ENCODE measurements at regions not wholly inside any gene's neighbourhood (a gene's known extent, or its start where the extent isn't known, plus 50 kb on each side); places are given as distances from the start of the nearest gene placed in this dataset.

- Histone ChIP-seq H3K4me2 (ENCODE audit: low read depth, low read length, poor library complexity, severe bottlenecking) (no peak overlapping the region), H3K79me2 (ENCODE audit: insufficient read depth, low read length) (no peaks in the 10 kb centered on the region), H3K9me3 (ENCODE audit: insufficient read depth, low read depth, low read length) (peaks cover 4% of the 10 kb centered on the region; the same call in 1 of the 2 replicates), H3K27me3 (ENCODE audit: insufficient read depth, low read length, poor library complexity, severe bottlenecking) (no peaks in the 10 kb centered on the region), H3K36me3 (ENCODE audit: insufficient read depth, low read length) (no peaks in the 10 kb centered on the region), H3K4me3 (ENCODE audit: low read length, poor library complexity, severe bottlenecking) (no peak overlapping the region), H3K9me2 (replicated peaks; ENCODE audit: low read depth, low read length) (no peaks in the 10 kb centered on the region), H3K9ac (ENCODE audit: low read depth, low read length, poor library complexity, severe bottlenecking) (no peak overlapping the region), H3F3A (ENCODE audit: low read depth) (no peaks in the 10 kb centered on the region), H4K20me1 (ENCODE audit: insufficient read depth, low read length, poor library complexity, severe bottlenecking) (no peaks in the 10 kb centered on the region), H2AFZ (ENCODE audit: low read length) (no peak overlapping the region), H3K4me1 (ENCODE audit: insufficient read depth, low read length, poor library complexity, severe bottlenecking) (no peaks in the 10 kb centered on the region)
- no peak for TF ChIP-seq CTCF (conservative IDR thresholded peaks at IDR 0.05; ENCODE audit: low read length)
- TF ChIP-seq EZH2phosphoT487 (IDR thresholded peaks at IDR 0.05; ENCODE audit: borderline replicate concordance): no peak
Measured at GRCh38 chr5:2891781-2892180, 140.3 kb upstream of the IRX2 start.

GRCh38 chr5:2890011-2890410 lies 138.5 kb upstream of the IRX2 start:
- no peak for TF ChIP-seq EZH2phosphoT487 (IDR thresholded peaks at IDR 0.05; ENCODE audit: borderline replicate concordance)
- no peak for TF ChIP-seq CTCF (conservative IDR thresholded peaks at IDR 0.05; ENCODE audit: low read length)
- Histone ChIP-seq H3K4me3 (ENCODE audit: low read length, poor library complexity, severe bottlenecking) (no peak overlapping the region), H3K4me1 (ENCODE audit: insufficient read depth, low read length, poor library complexity, severe bottlenecking) (no peaks in the 10 kb centered on the region), H3K4me2 (ENCODE audit: low read depth, low read length, poor library complexity, severe bottlenecking) (no peak overlapping the region), H3K36me3 (ENCODE audit: insufficient read depth, low read length) (no peaks in the 10 kb centered on the region), H4K20me1 (ENCODE audit: insufficient read depth, low read length, poor library complexity, severe bottlenecking) (no peaks in the 10 kb centered on the region), H3K27me3 (ENCODE audit: insufficient read depth, low read length, poor library complexity, severe bottlenecking) (no peaks in the 10 kb centered on the region), H3K9me2 (replicated peaks; ENCODE audit: low read depth, low read length) (no peaks in the 10 kb centered on the region), H2AFZ (ENCODE audit: low read length) (no peak overlapping the region), H3K9ac (ENCODE audit: low read depth, low read length, poor library complexity, severe bottlenecking) (no peak overlapping the region), H3K79me2 (ENCODE audit: insufficient read depth, low read length) (no peaks in the 10 kb centered on the region), H3F3A (ENCODE audit: low read depth) (no peaks in the 10 kb centered on the region), H3K9me3 (ENCODE audit: insufficient read depth, low read depth, low read length) (no peaks in the 10 kb centered on the region; the same call in 1 of the 2 replicates)

DNA sequence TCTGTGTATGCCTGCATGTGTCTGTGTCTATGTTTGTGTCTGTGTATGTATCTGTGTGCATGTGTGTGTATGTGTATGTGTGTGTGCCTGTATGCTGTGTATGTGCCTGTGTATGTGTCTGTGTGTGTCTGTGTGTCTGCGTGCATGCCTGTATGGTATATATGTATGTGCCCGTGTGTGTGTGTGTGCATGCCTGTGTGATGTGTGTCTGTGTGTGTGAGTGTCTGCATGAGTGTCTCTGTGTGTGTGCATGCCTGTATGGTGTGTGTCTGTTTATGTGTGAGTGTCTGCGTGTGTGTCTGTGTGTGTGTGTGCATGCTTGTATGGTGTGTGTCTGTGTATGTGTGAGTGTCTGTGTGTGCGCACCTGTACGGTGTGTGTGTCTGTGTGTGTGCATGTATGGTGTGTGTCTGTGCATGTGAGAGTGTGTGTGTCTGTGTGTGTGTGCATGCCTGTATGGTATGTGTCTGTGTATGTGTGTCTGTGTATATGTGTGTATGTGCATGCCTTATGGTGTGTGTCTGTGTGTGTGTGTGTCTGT lies 137.1 kb upstream of the IRX2 start:
- Histone ChIP-seq H4K20me1 (ENCODE audit: insufficient read depth, low read length, poor library complexity, severe bottlenecking) (no peaks in the 10 kb centered on the region), H3F3A (ENCODE audit: low read depth) (no peaks in the 10 kb centered on the region), H3K4me2 (ENCODE audit: low read depth, low read length, poor library complexity, severe bottlenecking) (no peak overlapping the region), H3K4me1 (ENCODE audit: insufficient read depth, low read length, poor library complexity, severe bottlenecking) (no peaks in the 10 kb centered on the region), H3K36me3 (ENCODE audit: insufficient read depth, low read length) (no peaks in the 10 kb centered on the region), H2AFZ (ENCODE audit: low read length) (no peak overlapping the region), H3K9me3 (ENCODE audit: insufficient read depth, low read depth, low read length) (no peaks in the 10 kb centered on the region; the same call in 1 of the 2 replicates), H3K4me3 (ENCODE audit: low read length, poor library complexity, severe bottlenecking) (no peak overlapping the region), H3K79me2 (ENCODE audit: insufficient read depth, low read length) (no peaks in the 10 kb centered on the region), H3K9ac (ENCODE audit: low read depth, low read length, poor library complexity, severe bottlenecking) (no peak overlapping the region), H3K9me2 (replicated peaks; ENCODE audit: low read depth, low read length) (no peaks in the 10 kb centered on the region), H3K27me3 (ENCODE audit: insufficient read depth, low read length, poor library complexity, severe bottlenecking) (no peaks in the 10 kb centered on the region)
- no peak for TF ChIP-seq CTCF (conservative IDR thresholded peaks at IDR 0.05; ENCODE audit: low read length)
- TF ChIP-seq EZH2phosphoT487 (IDR thresholded peaks at IDR 0.05; ENCODE audit: borderline replicate concordance): no peak

Data from Loucy (cell line).